ENCODE measurements at regions not wholly inside any gene's neighbourhood (a gene's known extent, or its start where the extent isn't known, plus 50 kb on each side); places are given as distances from the start of the nearest gene placed in this dataset.

DNA sequence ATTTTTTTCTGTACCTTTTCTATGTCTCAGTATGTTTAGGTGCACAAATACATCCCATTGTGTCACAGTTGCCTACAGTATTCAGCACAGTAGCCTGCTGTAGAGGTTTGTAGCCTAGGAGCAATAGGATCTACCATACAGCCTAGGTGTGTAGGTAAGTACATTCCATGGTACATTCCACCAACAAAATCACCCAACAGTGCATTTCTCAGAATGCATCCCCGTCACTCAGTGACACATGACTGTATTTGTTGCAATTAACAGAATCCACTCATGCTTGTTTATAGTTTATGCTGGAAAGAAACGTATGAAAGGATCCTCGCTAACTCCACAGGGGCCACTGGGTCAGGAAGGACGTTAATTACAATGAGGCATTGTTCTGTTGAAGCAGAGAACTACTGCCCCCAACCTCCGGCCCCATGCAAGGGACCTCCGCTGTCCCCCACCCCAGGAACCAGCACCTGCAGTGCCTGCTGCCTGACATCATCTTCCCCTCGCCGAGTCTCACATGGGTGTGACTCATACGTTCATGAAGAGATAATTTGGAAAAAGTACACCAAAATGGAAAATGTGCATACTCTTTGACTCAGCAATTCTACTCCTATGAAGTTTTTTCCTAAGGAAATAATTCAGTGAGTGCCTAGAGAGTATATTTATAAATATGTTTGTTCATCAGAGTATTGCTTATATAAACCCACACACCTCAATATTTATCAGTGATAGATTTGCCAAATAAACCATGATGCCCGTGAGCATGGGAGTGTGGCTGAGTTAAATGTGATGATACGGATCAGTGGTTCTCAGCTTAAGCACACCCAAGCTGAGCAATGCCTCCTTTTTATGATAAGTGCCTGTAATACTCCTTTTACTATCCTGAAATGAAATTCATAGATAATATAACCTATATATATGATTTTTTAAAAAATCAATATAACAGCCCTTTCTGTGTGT, 156.4 kb upstream of the ECI2 start:
- intact Hi-C loops (cut with DNase I; ENCODE audit: low total_unique reads), result no loop called here
- H3K4me3 ChIP-seq (ENCODE audit: low read depth, poor library complexity, severe bottlenecking), result no peak overlapping the region
- DNase-seq (ENCODE audit: low spot score in 2 of 2), result no peak
- no peak for TF ChIP-seq POLR2A (IDR thresholded peaks at IDR 0.05)
- TF ChIP-seq, protein P1, sequence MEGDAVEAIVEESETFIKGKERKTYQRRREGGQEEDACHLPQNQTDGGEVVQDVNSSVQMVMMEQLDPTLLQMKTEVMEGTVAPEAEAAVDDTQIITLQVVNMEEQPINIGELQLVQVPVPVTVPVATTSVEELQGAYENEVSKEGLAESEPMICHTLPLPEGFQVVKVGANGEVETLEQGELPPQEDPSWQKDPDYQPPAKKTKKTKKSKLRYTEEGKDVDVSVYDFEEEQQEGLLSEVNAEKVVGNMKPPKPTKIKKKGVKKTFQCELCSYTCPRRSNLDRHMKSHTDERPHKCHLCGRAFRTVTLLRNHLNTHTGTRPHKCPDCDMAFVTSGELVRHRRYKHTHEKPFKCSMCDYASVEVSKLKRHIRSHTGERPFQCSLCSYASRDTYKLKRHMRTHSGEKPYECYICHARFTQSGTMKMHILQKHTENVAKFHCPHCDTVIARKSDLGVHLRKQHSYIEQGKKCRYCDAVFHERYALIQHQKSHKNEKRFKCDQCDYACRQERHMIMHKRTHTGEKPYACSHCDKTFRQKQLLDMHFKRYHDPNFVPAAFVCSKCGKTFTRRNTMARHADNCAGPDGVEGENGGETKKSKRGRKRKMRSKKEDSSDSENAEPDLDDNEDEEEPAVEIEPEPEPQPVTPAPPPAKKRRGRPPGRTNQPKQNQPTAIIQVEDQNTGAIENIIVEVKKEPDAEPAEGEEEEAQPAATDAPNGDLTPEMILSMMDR (IDR thresholded peaks at IDR 0.05), result no peak
- WGBS, 2 donors, result 53 to 57% methylated on average over 11 of the region's 11 CpGs

DNA sequence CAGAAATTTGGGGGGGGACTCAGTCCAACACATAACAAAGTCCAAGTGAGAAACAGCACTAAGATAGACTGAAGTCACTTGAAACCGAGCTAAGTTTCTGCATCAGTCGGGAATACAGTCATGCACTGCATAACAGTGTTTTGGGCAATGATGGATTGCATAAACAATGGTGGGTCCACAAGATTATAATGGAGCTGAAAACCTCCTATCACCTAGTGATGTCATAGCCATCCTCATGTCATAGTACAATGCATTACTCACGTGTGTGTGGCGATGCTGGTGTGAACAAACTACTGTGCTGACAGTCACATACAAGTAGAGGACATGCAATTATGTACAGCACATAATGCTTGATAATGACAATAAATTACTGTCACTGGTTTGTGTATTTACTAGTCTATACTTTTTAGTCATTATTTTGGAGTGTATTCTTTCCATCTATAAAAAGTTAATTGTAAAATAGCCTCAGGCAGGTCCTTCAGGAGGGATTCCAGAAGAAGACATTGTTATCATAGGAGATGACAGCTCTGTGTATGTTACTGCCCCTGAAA, 154.5 kb upstream of the ECI2 start:
- intact Hi-C loops (cut with DNase I; ENCODE audit: low total_unique reads), result no loop called here
- no peak for DNase-seq (ENCODE audit: low spot score in 2 of 2)
- H3K4me3 ChIP-seq (ENCODE audit: low read depth, poor library complexity, severe bottlenecking), result no peak overlapping the region
- 89 to 96% methylated on average over 4 of the region's 4 CpGs for WGBS, 2 donors
- TF ChIP-seq, protein P1 (IDR thresholded peaks at IDR 0.05), result no peak
- TF ChIP-seq POLR2A (IDR thresholded peaks at IDR 0.05), result no peak

DNA sequence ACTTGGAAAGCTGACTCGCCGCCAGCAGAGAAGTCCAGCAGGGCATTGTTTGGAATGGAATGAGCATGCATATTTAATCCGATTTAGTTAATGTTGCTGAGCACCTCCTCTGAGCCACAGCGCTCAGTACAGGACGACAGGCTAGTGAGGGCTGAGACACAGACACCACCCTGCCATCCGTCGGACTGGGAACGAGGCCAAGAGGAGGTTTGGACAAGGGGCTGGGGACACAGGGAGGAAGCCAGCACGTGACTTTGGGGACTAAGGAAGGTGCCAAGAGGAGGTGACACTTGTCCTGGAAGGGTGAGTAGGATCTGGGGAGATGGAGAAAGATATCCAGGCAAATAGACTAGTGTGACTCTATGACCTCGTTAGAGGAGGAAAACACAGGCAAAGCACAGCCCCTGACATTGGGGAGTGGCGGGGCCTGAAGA, 152.5 kb upstream of the ECI2 start:
- no peak for TF ChIP-seq POLR2A (IDR thresholded peaks at IDR 0.05)
- TF ChIP-seq, protein P1 (IDR thresholded peaks at IDR 0.05), result no peak
- 52 to 56% methylated on average over 11 of the region's 11 CpGs for WGBS, 2 donors
- DNase-seq (ENCODE audit: low spot score in 2 of 2), result no peak
- H3K4me3 ChIP-seq (ENCODE audit: low read depth, poor library complexity, severe bottlenecking), result no peak overlapping the region
- intact Hi-C loops (cut with DNase I; ENCODE audit: low total_unique reads), result no loop called here

DNA sequence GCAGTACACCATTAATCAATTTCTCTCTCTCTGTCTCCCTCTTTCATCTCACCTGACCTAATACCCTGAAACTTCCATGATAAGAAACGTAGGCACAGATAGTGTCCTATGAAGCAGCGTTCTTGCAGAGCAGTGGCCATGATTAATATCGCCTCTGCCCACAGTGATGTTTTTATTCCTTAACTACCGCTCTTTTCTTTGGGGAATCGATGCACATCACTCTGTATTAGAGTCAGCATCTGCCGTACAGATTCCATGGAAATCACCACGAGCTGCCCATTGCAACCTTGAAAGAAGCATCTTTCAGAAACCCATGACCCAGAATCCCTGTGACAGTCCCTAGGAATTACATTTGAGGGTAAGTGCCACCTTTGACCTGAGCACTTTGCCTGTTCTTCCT, 152.0 kb upstream of the ECI2 start:
- H3K4me3 ChIP-seq (ENCODE audit: low read depth, poor library complexity, severe bottlenecking), result no peak overlapping the region
- DNase-seq (ENCODE audit: low spot score in 2 of 2), result no peak
- TF ChIP-seq, protein P1 (IDR thresholded peaks at IDR 0.05), result no peak
- no peak for TF ChIP-seq POLR2A (IDR thresholded peaks at IDR 0.05)
- intact Hi-C loops (cut with DNase I; ENCODE audit: low total_unique reads), result no loop called here
- WGBS, 2 donors, result 80 to 81% methylated on average over 7 of the region's 7 CpGs

DNA sequence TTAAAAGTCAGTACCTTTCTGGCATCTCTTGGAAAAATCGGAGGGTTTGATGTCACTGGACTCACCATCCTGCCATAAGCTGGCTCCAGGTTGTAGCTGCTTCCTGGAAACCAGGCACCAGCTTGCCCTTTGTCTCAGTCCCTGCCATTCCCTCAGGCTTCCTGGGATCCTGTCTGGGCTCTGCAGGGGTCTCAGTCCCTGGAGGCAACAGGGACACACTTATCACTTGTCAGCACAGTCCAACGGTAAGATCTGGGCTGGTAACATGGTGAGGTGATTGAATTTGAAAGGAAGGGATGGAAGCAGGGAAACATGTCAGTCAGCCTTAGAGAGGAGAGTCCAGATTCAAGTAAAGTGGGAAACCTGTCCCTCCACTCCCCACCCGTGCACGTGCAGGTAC, 147.6 kb upstream of the ECI2 start:
- no peak overlapping the region for H3K4me3 ChIP-seq (ENCODE audit: low read depth, poor library complexity, severe bottlenecking)
- intact Hi-C loops (cut with DNase I; ENCODE audit: low total_unique reads), result no loop called here
- 59 to 65% methylated on average over 4 of the region's 4 CpGs for WGBS, 2 donors
- TF ChIP-seq, protein P1 (IDR thresholded peaks at IDR 0.05), result no peak
- TF ChIP-seq POLR2A (IDR thresholded peaks at IDR 0.05), result no peak
- DNase-seq (ENCODE audit: low spot score in 2 of 2), result no peak

Data from lower leg skin (tissue), 4 donors.